ENCODE measurements at regions not wholly inside any gene's neighbourhood (a gene's known extent, or its start where the extent isn't known, plus 50 kb on each side); places are given as distances from the start of the nearest gene placed in this dataset.

- no peak for ATAC-seq
- H3K36me3 ChIP-seq (ENCODE audit: control insufficient read depth in 2 of 2, insufficient read depth in 2 of 2, low read length in 1 of 2), result no peaks in the 10 kb centered on the region
- TF ChIP-seq ZNF207 (IDR thresholded peaks at IDR 0.05; ENCODE audit: borderline replicate concordance) (no peak), FOXK2 (IDR thresholded peaks at IDR 0.05) (no peak), GABPA (IDR thresholded peaks at IDR 0.05; ENCODE audit: low read depth) (no peak), TCF7 (IDR thresholded peaks at IDR 0.05; ENCODE audit: borderline replicate concordance) (no peak)
- in situ Hi-C loops (cut with MboI), result no loop called here
- BruUV-seq (replicated peaks), result no TSS peak
- H3K9ac ChIP-seq (ENCODE audit: control insufficient read depth, insufficient read depth, low read length), result no peak overlapping the region
- H3K27me3 ChIP-seq (replicated peaks in 1 of 2; ENCODE audit: control insufficient read depth in 2 of 2, insufficient read depth in 2 of 2, low read length in 1 of 2), result no peaks in the 10 kb centered on the region; a peak in 1 of 4 replicates
- no peak overlapping the region for H3K4me3 ChIP-seq
- H3K4me2 ChIP-seq (ENCODE audit: control insufficient read depth, insufficient read depth), result no peak overlapping the region
- no peaks in the 10 kb centered on the region for H4K20me1 ChIP-seq (ENCODE audit: control insufficient read depth, insufficient read depth)
- H2AFZ ChIP-seq (ENCODE audit: control insufficient read depth, low read depth, low read length), result no peak overlapping the region
- ChIA-PET CTCF (interaction anchor here (0.8 to 1.1 kb wide), 2 partner anchors 15 to 33 kb away, joined by 3 to 4 read pairs; no protein-coding TSS in a partner anchor), POLR2A (no interaction called here), SMC1A (ENCODE audit: uncharacterized antibody, unreplicated experiment) (no interaction called here), RAD21 (ENCODE audit: unreplicated experiment) (no interaction called here)
- no peak for DNase-seq (ENCODE audit: low read depth, low spot score)
- H3K79me2 ChIP-seq (ENCODE audit: control insufficient read depth, insufficient read depth, low read length), result no peaks in the 10 kb centered on the region
- H3K9me3 ChIP-seq (replicated peaks; ENCODE audit: control insufficient read depth, insufficient read depth, low read length), result no peaks in the 10 kb centered on the region
- 8% methylated on average over 11 of the region's 15 CpGs for WGBS (ENCODE audit: insufficient coverage, insufficient replicate concordance, low lambda C conversion rate, missing lambda C conversion rate)
- no peak for FAIRE-seq
- no peak overlapping the region for H3K27ac ChIP-seq (ENCODE audit: control insufficient read depth, insufficient read depth)
- intact Hi-C loops (cut with micrococcal nuclease; ENCODE audit: unreplicated experiment), result no loop called here
- no peaks in the 10 kb centered on the region for H3K4me1 ChIP-seq (ENCODE audit: control insufficient read depth, insufficient read depth, low read length)
Measured at GRCh38 chr2:239814116-239814860, 210.9 kb downstream of the NDUFA10 start.

- intact Hi-C loops (cut with micrococcal nuclease; ENCODE audit: unreplicated experiment) (no loop called here), in situ Hi-C loops (cut with MboI) (no loop called here)
- no peak for DNase-seq (ENCODE audit: low read depth, low spot score)
- H4K20me1 ChIP-seq (ENCODE audit: control insufficient read depth, insufficient read depth), result no peaks in the 10 kb centered on the region
- ChIA-PET POLR2A (no interaction called here), SMC1A (ENCODE audit: uncharacterized antibody, unreplicated experiment) (no interaction called here), CTCF (no interaction called here), RAD21 (ENCODE audit: unreplicated experiment) (no interaction called here)
- H3K9me3 ChIP-seq (replicated peaks; ENCODE audit: control insufficient read depth, insufficient read depth, low read length), result no peaks in the 10 kb centered on the region
- no peak overlapping the region for H3K9ac ChIP-seq (ENCODE audit: control insufficient read depth, insufficient read depth, low read length)
- H3K36me3 ChIP-seq (ENCODE audit: control insufficient read depth in 2 of 2, insufficient read depth in 2 of 2, low read length in 1 of 2), result no peaks in the 10 kb centered on the region
- H3K4me2 ChIP-seq (ENCODE audit: control insufficient read depth, insufficient read depth), result no peak overlapping the region
- H3K79me2 ChIP-seq (ENCODE audit: control insufficient read depth, insufficient read depth, low read length), result no peaks in the 10 kb centered on the region
- BruUV-seq (replicated peaks), result no TSS peak
- H3K4me1 ChIP-seq (ENCODE audit: control insufficient read depth, insufficient read depth, low read length), result no peaks in the 10 kb centered on the region
- no peak overlapping the region for H3K27ac ChIP-seq (ENCODE audit: control insufficient read depth, insufficient read depth)
- FAIRE-seq, result no peak
- TF ChIP-seq RB1 (IDR thresholded peaks at IDR 0.05; ENCODE audit: borderline replicate concordance) (no peak), EP300 (IDR thresholded peaks at IDR 0.05; ENCODE audit: borderline replicate concordance in 1 of 2, control insufficient read depth in 1 of 2, low read depth in 2 of 2, low read length in 2 of 2) (no peak)
- no peaks in the 10 kb centered on the region; a peak in 1 of 4 replicates for H3K27me3 ChIP-seq (replicated peaks in 1 of 2; ENCODE audit: control insufficient read depth in 2 of 2, insufficient read depth in 2 of 2, low read length in 1 of 2)
- no peak for ATAC-seq
- no peak overlapping the region for H2AFZ ChIP-seq (ENCODE audit: control insufficient read depth, low read depth, low read length)
- H3K4me3 ChIP-seq, result no peak overlapping the region
- 54% methylated on average over 22 of the region's 27 CpGs for WGBS (ENCODE audit: insufficient coverage, insufficient replicate concordance, low lambda C conversion rate, missing lambda C conversion rate)
Measured at GRCh38 chr2:239813261-239814115, 211.7 kb downstream of the NDUFA10 start.

Data from GM12878 (cell line).